H9 (cell line): ENCODE measurements at regions not wholly inside any gene's neighbourhood (a gene's known extent, or its start where the extent isn't known, plus 50 kb on each side); places are given as distances from the start of the nearest gene placed in this dataset.

Experiments
- DNase-seq: peaks from one replicate; pipeline ENCODE4 v3.0.0-alpha.2; 2017
- H2AFZ ChIP-seq: one replicate; pipeline ENCODE4 v1.6.1; 2013; ENCODE audit warnings: mild to moderate bottlenecking, low read length, control low read depth, moderate library complexity
- H2AK5ac ChIP-seq: 2 replicates; pipeline ENCODE4 v1.6.1; 2013; ENCODE audit warnings: low read length, control low read depth, mixed read lengths; ENCODE audit not compliant: insufficient read length
- H2BK120ac ChIP-seq: one replicate; pipeline ENCODE4 v1.6.1; 2013; ENCODE audit warnings: low read depth, mild to moderate bottlenecking, low read length, control low read depth, inconsistent platforms; ENCODE audit not compliant: poor library complexity, severe bottlenecking
- H2BK12ac ChIP-seq: 2 replicates; pipeline ENCODE4 v1.6.1; 2013; ENCODE audit warnings: low read length, control low read depth, mixed read lengths, low read depth; ENCODE audit not compliant: insufficient read length
- H2BK15ac ChIP-seq: 2 replicates; pipeline ENCODE4 v1.6.1; 2013; ENCODE audit warnings: low read depth, low read length, control low read depth
- H2BK20ac ChIP-seq: one replicate; pipeline ENCODE4 v1.6.1; 2013; ENCODE audit warnings: low read depth, mild to moderate bottlenecking, low read length, control low read depth, inconsistent platforms; ENCODE audit not compliant: poor library complexity, severe bottlenecking
- H2BK5ac ChIP-seq: 2 replicates; pipeline ENCODE4 v1.6.1; 2013; ENCODE audit warnings: low read length, control low read depth, mixed read lengths; ENCODE audit not compliant: insufficient read length
- H3K14ac ChIP-seq: 2 replicates; pipeline ENCODE4 v1.6.1; 2013; ENCODE audit warnings: low read length, control low read depth; ENCODE audit not compliant: insufficient read depth
- H3K18ac ChIP-seq: 2 replicates; pipeline ENCODE4 v1.6.1; 2013; ENCODE audit warnings: low read depth, mild to moderate bottlenecking, mixed read lengths, low read length, control low read depth; ENCODE audit not compliant: insufficient read length
- H3K23ac ChIP-seq: 2 replicates; pipeline ENCODE4 v1.6.1; 2013; ENCODE audit warnings: low read length, control low read depth, mixed read lengths, low read depth; ENCODE audit not compliant: insufficient read length
- H3K23me2 ChIP-seq: 2 replicates; pipeline ENCODE4 v1.6.1; 2013; ENCODE audit warnings: low read depth, mild to moderate bottlenecking, mixed read lengths, low read length, control low read depth; ENCODE audit not compliant: insufficient read length, poor library complexity, severe bottlenecking
- H3K27ac ChIP-seq: 2 replicates; pipeline ENCODE4 v1.5.1; 2013; ENCODE audit warnings: low read length, control low read depth, mixed read lengths, low read depth; ENCODE audit not compliant: insufficient read length
- H3K27me3 ChIP-seq: 2 replicates; pipeline ENCODE4 v1.6.1; 2013; ENCODE audit warnings: low read length, control low read depth, inconsistent platforms; ENCODE audit not compliant: insufficient read depth
- H3K4ac ChIP-seq: 2 replicates; pipeline ENCODE4 v1.6.1; 2013; ENCODE audit warnings: low read depth, mild to moderate bottlenecking, control low read depth, inconsistent platforms, low read length, moderate library complexity
- H3K4me1 ChIP-seq: 2 replicates; pipeline ENCODE4 v1.6.1; 2013; ENCODE audit warnings: low read length, control low read depth, inconsistent platforms; ENCODE audit not compliant: insufficient read depth
- H3K4me2 ChIP-seq: 2 replicates; pipeline ENCODE4 v1.6.1; 2013; ENCODE audit warnings: low read length, control low read depth, mixed read lengths; ENCODE audit not compliant: insufficient read length, insufficient read depth
- H3K56ac ChIP-seq: 2 replicates; pipeline ENCODE4 v1.6.1; 2013; ENCODE audit warnings: low read depth, mild to moderate bottlenecking, mixed read lengths, low read length, control low read depth; ENCODE audit not compliant: insufficient read length
- H3K79me1 ChIP-seq: 2 replicates; pipeline ENCODE4 v1.6.1; 2013; ENCODE audit warnings: low read depth, mild to moderate bottlenecking, moderate library complexity, low read length, control low read depth, inconsistent platforms; ENCODE audit not compliant: insufficient read depth, poor library complexity, severe bottlenecking
- H3K79me2 ChIP-seq: 2 replicates; pipeline ENCODE4 v1.6.1; 2013; ENCODE audit warnings: low read length, control low read depth, inconsistent platforms; ENCODE audit not compliant: insufficient read depth
- H3K9ac ChIP-seq: 2 replicates; pipeline ENCODE4 v1.6.1; 2013; ENCODE audit warnings: low read length, control low read depth, mixed read lengths; ENCODE audit not compliant: insufficient read length; ENCODE audit errors: extremely low read depth
- H3K9me3 ChIP-seq: one replicate; pipeline ENCODE4 v1.6.1; 2013; ENCODE audit warnings: low read depth, low read length, inconsistent platforms; ENCODE audit not compliant: control insufficient read depth
- H3T11ph ChIP-seq: one replicate; pipeline ENCODE4 v1.6.1; 2013; ENCODE audit warnings: mild to moderate bottlenecking, low read length, control low read depth, inconsistent platforms
- H4K20me1 ChIP-seq: one replicate; pipeline ENCODE4 v1.6.1; 2013; ENCODE audit not compliant: control insufficient read depth, insufficient read length, insufficient read depth
- H4K5ac ChIP-seq: 2 replicates; pipeline ENCODE4 v1.6.1; 2013; ENCODE audit warnings: low read depth, mild to moderate bottlenecking, mixed read lengths, low read length, control low read depth; ENCODE audit not compliant: insufficient read length
- H4K8ac ChIP-seq: replicated peaks from 2 replicates; pipeline ENCODE4 v1.6.1; 2013; ENCODE audit warnings: low read length, control low read depth, mixed read lengths, low read depth; ENCODE audit not compliant: insufficient read length
- H4K91ac ChIP-seq: 2 replicates; pipeline ENCODE4 v1.6.1; 2013; ENCODE audit warnings: low read depth, mild to moderate bottlenecking, moderate library complexity, mixed read lengths, low read length, control low read depth; ENCODE audit not compliant: insufficient read length
- H3K27ac Mint-ChIP-seq, 3 experiments: 2 replicates in 2 of 3; 3 replicates in 1 of 3; pipeline ENCODE4 v1.8.0; 2020 to 2021; ENCODE audit warnings: mixed read lengths in 3 of 3, mild to moderate bottlenecking in 1 of 3, moderate library complexity in 1 of 3
- H3K27me3 Mint-ChIP-seq: 2 replicates; pipeline ENCODE4 v1.8.0; 2021; ENCODE audit warnings: low read depth, mild to moderate bottlenecking, moderate library complexity, mixed read lengths
- H3K36me3 Mint-ChIP-seq, 3 experiments: 2 replicates in 2 of 3; 3 replicates in 1 of 3; pipeline ENCODE4 v1.8.0; 2020 to 2021; ENCODE audit warnings: low read depth in 3 of 3, mixed read lengths in 3 of 3; ENCODE audit not compliant: insufficient read depth in 1 of 3
- H3K4me1 Mint-ChIP-seq, 2 experiments: 2 replicates each; pipeline ENCODE4 v1.8.0; 2020; ENCODE audit warnings: mixed read lengths in 2 of 2
- H3K4me3 Mint-ChIP-seq, 2 experiments: 2 replicates in 1 of 2; 3 replicates in 1 of 2; pipeline ENCODE4 v1.8.0; 2020 to 2021; ENCODE audit warnings: mild to moderate bottlenecking in 2 of 2, mixed read lengths in 2 of 2, moderate library complexity in 1 of 2
- H3K9me3 Mint-ChIP-seq, 2 experiments: 2 replicates in 1 of 2; 3 replicates in 1 of 2; pipeline ENCODE4 v1.8.0; 2020; ENCODE audit warnings: mild to moderate bottlenecking in 2 of 2, mixed read lengths in 2 of 2, moderate library complexity in 1 of 2
- WGBS: extraction: QIAGEN DNeasy Blood & Tissue Kit; methylation state at CpG from one replicate; pipeline ENCODE4 v1.1.7; 2013; ENCODE audit warnings: missing lambda C conversion rate, low lambda C conversion rate, mixed read lengths; ENCODE audit not compliant: insufficient read length; ENCODE audit errors: extremely low coverage; 5-methylcytosine and 5-hydroxymethylcytosine counted together
- TF ChIP-seq, protein P1 (sequence below): fragments of 200-600 bp; sonication (generic); conservative IDR thresholded peaks from 3 replicates; pipeline ENCODE4 v1.8.0; 2021; ENCODE audit warnings: antibody characterized with exemption, mild to moderate bottlenecking

DNA sequence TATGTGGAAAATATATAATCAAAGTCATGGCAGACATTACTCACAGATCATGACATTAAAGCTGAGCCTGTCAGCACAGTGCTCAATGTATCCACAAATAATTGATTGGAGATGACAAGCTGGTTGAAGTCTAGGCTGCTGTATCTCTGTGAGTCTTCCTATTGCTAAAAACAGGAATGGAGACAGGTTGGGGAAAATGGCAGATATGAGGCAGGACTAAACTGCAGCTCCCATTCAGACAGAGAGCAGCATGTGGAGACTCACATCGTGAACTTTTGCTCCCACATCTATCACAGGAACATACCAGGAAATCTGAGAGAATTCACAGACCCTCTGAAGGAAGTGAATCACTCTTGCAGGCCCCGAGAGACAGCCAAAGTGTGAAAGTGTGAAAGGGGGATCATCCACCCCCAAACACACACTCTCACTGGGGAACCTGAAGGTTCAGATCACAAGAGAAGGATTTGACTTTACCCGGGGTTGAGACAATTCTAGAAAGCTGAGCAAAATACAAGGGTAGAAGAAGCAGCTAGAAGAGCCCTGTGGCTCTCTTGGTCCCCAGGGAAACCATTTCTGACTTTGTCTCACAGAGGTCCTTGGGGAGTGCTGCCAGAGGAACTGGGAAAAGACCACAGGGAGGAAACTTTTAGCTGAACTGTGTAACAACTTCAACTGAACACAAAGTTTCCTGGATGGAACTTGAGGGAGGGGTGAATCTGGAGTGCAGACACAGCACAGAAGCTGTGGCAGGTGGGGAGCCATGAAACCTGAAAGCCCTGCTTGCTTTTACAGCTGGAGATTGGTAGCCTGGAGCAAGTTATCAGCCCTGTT, 173.4 kb downstream of the S1PR1 start:
- H2BK120ac ChIP-seq, result no peak overlapping the region
- H3T11ph ChIP-seq, result no peak overlapping the region
- no peaks in the 10 kb centered on the region for H4K20me1 ChIP-seq
- no peaks in the 10 kb centered on the region for H3K23me2 ChIP-seq
- DNase-seq, result no peak
- no peaks in the 10 kb centered on the region for H3K4me1 ChIP-seq
- no peak overlapping the region for H2BK15ac ChIP-seq
- H2AFZ ChIP-seq, result no peak overlapping the region
- no peaks in the 10 kb centered on the region for H3K27me3 ChIP-seq
- H2BK5ac ChIP-seq, result no peak overlapping the region
- no peak overlapping the region for H3K23ac ChIP-seq
- no peak overlapping the region for H3K14ac ChIP-seq
- no peaks in the 10 kb centered on the region for H3K79me1 ChIP-seq
- no peak overlapping the region for H3K27ac ChIP-seq
- no peak overlapping the region for H2AK5ac ChIP-seq
- H3K27ac Mint-ChIP-seq, result no peak overlapping the region; a peak in 1 of 7 replicates
- peaks cover 4% of the 10 kb centered on the region in 2 experiments; a peak in 2 of 4 replicates for H3K4me1 Mint-ChIP-seq
- TF ChIP-seq, protein P1, sequence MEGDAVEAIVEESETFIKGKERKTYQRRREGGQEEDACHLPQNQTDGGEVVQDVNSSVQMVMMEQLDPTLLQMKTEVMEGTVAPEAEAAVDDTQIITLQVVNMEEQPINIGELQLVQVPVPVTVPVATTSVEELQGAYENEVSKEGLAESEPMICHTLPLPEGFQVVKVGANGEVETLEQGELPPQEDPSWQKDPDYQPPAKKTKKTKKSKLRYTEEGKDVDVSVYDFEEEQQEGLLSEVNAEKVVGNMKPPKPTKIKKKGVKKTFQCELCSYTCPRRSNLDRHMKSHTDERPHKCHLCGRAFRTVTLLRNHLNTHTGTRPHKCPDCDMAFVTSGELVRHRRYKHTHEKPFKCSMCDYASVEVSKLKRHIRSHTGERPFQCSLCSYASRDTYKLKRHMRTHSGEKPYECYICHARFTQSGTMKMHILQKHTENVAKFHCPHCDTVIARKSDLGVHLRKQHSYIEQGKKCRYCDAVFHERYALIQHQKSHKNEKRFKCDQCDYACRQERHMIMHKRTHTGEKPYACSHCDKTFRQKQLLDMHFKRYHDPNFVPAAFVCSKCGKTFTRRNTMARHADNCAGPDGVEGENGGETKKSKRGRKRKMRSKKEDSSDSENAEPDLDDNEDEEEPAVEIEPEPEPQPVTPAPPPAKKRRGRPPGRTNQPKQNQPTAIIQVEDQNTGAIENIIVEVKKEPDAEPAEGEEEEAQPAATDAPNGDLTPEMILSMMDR, result no peak
- H4K8ac ChIP-seq, result no peak overlapping the region
- no peak overlapping the region for H3K9ac ChIP-seq
- H3K9me3 Mint-ChIP-seq, result no peaks in the 10 kb centered on the region
- no peaks in the 10 kb centered on the region for H3K36me3 Mint-ChIP-seq
- H3K9me3 ChIP-seq, result no peaks in the 10 kb centered on the region
- H2BK12ac ChIP-seq, result no peak overlapping the region
- no peak overlapping the region for H4K91ac ChIP-seq
- H4K5ac ChIP-seq, result no peak overlapping the region
- no peak overlapping the region for H3K18ac ChIP-seq
- H3K4me3 Mint-ChIP-seq, result no peak overlapping the region
- no peaks in the 10 kb centered on the region for H3K79me2 ChIP-seq
- WGBS, result no CpG with 5 or more reads among the region's 3 CpGs
- no peak overlapping the region for H2BK20ac ChIP-seq
- no peak overlapping the region for H3K4ac ChIP-seq
- H3K4me2 ChIP-seq, result no peak overlapping the region
- no peak overlapping the region for H3K56ac ChIP-seq
- no peaks in the 10 kb centered on the region for H3K27me3 Mint-ChIP-seq
